ENCODE measurements at regions not wholly inside any gene's neighbourhood (a gene's known extent, or its start where the extent isn't known, plus 50 kb on each side); places are given as distances from the start of the nearest gene placed in this dataset.

GRCh38 chr2:187158452-187158851 lies 289.6 kb downstream of the CALCRL start:
- no peak for DNase-seq (ENCODE audit: low read depth)
- TF ChIP-seq, protein P1, sequence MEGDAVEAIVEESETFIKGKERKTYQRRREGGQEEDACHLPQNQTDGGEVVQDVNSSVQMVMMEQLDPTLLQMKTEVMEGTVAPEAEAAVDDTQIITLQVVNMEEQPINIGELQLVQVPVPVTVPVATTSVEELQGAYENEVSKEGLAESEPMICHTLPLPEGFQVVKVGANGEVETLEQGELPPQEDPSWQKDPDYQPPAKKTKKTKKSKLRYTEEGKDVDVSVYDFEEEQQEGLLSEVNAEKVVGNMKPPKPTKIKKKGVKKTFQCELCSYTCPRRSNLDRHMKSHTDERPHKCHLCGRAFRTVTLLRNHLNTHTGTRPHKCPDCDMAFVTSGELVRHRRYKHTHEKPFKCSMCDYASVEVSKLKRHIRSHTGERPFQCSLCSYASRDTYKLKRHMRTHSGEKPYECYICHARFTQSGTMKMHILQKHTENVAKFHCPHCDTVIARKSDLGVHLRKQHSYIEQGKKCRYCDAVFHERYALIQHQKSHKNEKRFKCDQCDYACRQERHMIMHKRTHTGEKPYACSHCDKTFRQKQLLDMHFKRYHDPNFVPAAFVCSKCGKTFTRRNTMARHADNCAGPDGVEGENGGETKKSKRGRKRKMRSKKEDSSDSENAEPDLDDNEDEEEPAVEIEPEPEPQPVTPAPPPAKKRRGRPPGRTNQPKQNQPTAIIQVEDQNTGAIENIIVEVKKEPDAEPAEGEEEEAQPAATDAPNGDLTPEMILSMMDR (IDR thresholded peaks at IDR 0.05; ENCODE audit: low read depth, low read length, missing control alignments) = no peak
- in situ Hi-C loops (cut with HindIII; ENCODE audit: low sequenced_read_pairs) = no loop called here

GRCh38 chr2:187157046-187157445 lies 291.0 kb downstream of the CALCRL start:
- TF ChIP-seq, protein P1 (IDR thresholded peaks at IDR 0.05; ENCODE audit: low read depth, low read length, missing control alignments) = no peak
- DNase-seq (ENCODE audit: low read depth) = no peak
- in situ Hi-C loops (cut with HindIII; ENCODE audit: low sequenced_read_pairs) = no loop called here
- no peak overlapping the region for H3K4me3 ChIP-seq (ENCODE audit: low read depth, low read length)

More at GRCh38 chr2:187158452-187158851, 289.6 kb downstream of the CALCRL start:
- H3K4me3 ChIP-seq (ENCODE audit: low read depth, low read length) = no peak overlapping the region

- in situ Hi-C loops (cut with HindIII; ENCODE audit: low sequenced_read_pairs) = no loop called here
- no peak overlapping the region for H3K4me3 ChIP-seq (ENCODE audit: low read depth, low read length)
- DNase-seq (ENCODE audit: low read depth) = no peak
- TF ChIP-seq, protein P1 (IDR thresholded peaks at IDR 0.05; ENCODE audit: low read depth, low read length, missing control alignments) = no peak
These were observed 292.6 kb downstream of the CALCRL start for GRCh38 chr2:187155476-187155875.

DNA sequence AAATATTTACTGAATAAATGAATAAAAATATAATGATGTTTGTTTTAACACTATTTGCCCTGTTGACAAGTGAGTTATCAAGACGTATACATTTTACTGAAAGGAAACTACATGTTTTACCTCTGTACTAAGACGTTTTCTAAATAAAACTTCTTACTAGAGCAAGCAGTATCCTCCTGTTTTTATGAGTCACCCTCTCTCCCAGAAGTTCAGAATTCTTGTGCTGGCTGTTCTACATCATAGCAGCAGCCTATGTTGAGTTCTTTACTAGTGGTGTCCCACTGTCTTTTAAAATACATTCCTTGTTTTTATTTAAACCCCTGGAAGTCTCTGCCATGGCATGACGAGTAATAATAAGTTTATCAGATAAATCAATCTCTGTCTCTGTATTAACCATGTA lies 297.4 kb downstream of the CALCRL start:
- peak; percentile 9 for DNase-seq (ENCODE audit: low read depth)
- in situ Hi-C loops (cut with HindIII; ENCODE audit: low sequenced_read_pairs) = no loop called here
- TF ChIP-seq, protein P1 (IDR thresholded peaks at IDR 0.05; ENCODE audit: low read depth, low read length, missing control alignments) = no peak
- H3K4me3 ChIP-seq (ENCODE audit: low read depth, low read length) = no peak overlapping the region

DNA sequence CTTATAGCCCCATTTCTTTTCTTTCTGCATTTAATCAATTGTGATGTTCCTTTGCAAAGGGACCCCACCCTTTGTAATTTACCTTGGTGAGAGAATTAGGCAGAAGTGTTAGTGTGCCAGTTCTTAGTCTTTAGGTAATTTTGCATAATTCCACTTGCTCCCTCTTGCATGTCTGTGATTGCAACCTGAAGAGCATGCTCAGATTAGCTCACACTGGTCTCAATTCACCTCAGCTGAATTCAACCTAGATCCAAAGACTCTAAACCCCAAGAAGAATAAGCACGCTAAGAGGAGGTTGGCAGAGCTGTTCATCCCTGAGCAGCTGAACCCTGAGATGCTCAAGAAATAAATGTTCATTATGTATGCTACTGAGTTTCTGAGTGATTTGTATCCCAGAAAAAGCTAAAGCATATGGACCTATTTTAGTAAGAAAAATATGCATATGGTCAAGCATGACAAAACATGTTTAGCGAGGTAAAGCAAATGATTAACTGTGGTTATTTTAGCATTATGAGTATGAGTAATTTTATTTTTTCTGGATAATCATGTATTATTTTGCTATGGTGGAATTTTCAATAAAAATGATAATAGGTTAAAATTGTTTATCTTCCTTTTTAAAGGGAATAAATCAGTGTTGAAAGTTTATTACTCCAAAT lies 299.2 kb upstream of the ZSWIM2 start:
- H3K4me3 ChIP-seq (ENCODE audit: low read depth, low read length) = no peak overlapping the region
- TF ChIP-seq, protein P1 (IDR thresholded peaks at IDR 0.05; ENCODE audit: low read depth, low read length, missing control alignments) = no peak
- no peak for DNase-seq (ENCODE audit: low read depth)
- in situ Hi-C loops (cut with HindIII; ENCODE audit: low sequenced_read_pairs) = no loop called here

DNA sequence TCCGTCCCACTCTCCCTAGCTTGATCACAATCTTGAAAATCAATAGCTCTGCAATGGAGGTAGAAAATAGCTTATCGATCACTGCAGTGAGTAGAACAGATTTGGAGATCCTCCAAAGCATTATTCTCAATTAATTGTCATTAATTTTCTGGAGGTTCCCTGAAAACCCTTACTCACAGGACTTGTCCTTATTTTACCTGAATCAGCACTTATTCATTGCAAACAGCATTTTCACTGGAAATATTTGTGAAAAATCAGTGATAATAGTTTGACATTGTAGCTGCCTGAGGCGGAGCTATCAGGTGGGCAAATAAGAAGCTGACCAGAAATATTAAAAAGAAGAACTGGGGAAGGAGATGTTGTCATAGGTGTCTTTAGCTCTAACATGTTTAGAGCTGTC lies 294.6 kb upstream of the ZSWIM2 start:
- no peak for DNase-seq (ENCODE audit: low read depth)
- H3K4me3 ChIP-seq (ENCODE audit: low read depth, low read length) = no peak overlapping the region
- in situ Hi-C loops (cut with HindIII; ENCODE audit: low sequenced_read_pairs) = no loop called here
- TF ChIP-seq, protein P1 (IDR thresholded peaks at IDR 0.05; ENCODE audit: low read depth, low read length, missing control alignments) = no peak

Measured in astrocyte of the cerebellum (primary cell).